GM21423 (cell line): ENCODE measurements at regions not wholly inside any gene's neighbourhood (a gene's known extent, or its start where the extent isn't known, plus 50 kb on each side); places are given as distances from the start of the nearest gene placed in this dataset.
"Not testable (repeated sequence)": the region's sequence is repeated elsewhere in the genome, so short reads cannot be mapped to it uniquely, and the experiment has no call there.

ENCODE experiments used
- ATAC-seq: cut with Tn5 transposase; IDR thresholded peaks from one replicate; pipeline ENCODE4 v1.9.1; 2021; ENCODE audit warnings: mild to moderate bottlenecking, moderate library complexity; ENCODE audit not compliant: unreplicated experiment

GRCh38 chr2:182593394-182593975, 122.6 kb upstream of the DNAJC10 start:
- no peak for ATAC-seq

- no peak for ATAC-seq
These were observed 121.8 kb upstream of the DNAJC10 start for GRCh38 chr2:182594286-182594685.

- no peak for ATAC-seq
These were observed 120.4 kb upstream of the DNAJC10 start for GRCh38 chr2:182595650-182596049.

DNA sequence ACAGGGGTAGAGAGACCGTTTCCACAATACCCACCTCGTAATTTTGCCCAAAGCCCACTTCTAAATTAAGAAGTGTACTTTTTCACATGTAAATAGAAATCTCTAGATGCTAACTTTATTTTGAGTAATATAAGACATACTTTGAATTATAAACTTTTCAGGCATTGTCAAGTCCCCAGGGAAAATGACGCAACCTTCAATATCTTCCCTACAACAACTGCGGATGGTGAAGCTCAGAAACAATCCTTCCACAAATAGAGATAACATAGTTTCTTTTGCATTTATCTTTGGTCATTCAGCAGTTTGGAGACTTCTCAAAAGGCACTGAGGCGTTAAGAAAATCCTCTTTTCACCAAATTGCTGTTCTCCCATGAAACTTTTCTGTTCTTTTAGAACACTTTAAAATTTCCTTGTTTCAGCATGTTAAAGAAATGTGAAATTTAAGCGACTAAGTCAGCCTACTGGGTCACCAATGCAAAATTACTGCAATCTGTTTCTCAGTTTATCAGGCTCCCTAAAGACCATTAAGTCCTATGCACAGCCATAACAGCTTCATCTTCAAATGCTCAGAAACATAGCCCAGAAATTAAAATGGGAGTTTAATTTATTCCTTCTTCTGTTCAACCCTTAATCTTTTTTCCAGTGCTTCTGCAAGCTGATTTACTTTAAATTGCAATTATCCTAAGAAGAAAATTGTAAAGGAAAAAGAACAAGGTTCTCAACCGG, 118.3 kb upstream of the DNAJC10 start:
- no peak for ATAC-seq

GRCh38 chr2:182598626-182599025, 117.4 kb upstream of the DNAJC10 start:
- ATAC-seq = no peak

GRCh38 chr2:182605166-182605565, 110.9 kb upstream of the DNAJC10 start:
- no peak for ATAC-seq

- peak; percentile 80 for ATAC-seq
These were observed 109.1 kb upstream of the DNAJC10 start for GRCh38 chr2:182606728-182607681.

GRCh38 chr2:182608181-182608845, 107.7 kb upstream of the DNAJC10 start:
- ATAC-seq = no peak

- ATAC-seq = not testable (repeated sequence)
These were observed 107.1 kb upstream of the DNAJC10 start for GRCh38 chr2:182609005-182609404.

GRCh38 chr2:182610231-182610630, 105.8 kb upstream of the DNAJC10 start:
- ATAC-seq = no peak

DNA sequence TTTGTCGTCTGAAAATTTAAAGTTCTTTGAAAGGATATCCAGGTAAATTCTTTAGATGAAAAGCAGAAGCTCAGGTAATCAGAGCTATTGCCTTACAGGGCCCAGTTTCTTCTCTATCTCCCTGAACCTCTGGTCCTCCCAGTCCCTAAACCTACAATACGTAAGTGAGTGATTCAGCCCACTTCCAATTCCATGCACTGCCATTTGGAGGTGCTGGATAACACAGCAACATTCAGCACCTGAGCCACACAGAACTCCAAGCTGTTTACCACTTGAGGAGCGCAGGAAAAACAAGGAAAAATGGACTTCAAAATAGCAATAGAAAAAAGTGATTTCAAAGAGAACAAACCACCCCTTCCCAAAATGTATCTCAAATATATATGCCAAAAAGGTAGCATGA, 105.0 kb upstream of the DNAJC10 start:
- ATAC-seq = no peak

DNA sequence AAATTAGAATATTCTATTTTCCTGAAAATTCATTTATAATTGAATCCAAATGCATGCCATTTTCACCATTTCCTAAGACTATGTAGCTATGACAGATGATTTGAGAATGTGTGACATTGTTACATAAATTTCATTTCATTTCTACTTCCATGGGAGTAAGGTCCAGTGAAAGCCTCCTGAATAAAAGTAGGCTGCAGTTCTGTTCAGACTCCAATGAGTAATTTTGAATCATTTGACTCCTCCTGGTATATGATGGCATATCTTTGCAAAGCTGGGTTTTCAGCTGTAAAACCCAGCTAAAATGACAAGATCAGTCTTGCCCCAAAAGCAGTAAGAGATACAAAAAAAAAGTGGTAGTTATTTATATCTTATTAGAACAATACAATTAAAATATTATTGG, 101.0 kb upstream of the DNAJC10 start:
- ATAC-seq = no peak

DNA sequence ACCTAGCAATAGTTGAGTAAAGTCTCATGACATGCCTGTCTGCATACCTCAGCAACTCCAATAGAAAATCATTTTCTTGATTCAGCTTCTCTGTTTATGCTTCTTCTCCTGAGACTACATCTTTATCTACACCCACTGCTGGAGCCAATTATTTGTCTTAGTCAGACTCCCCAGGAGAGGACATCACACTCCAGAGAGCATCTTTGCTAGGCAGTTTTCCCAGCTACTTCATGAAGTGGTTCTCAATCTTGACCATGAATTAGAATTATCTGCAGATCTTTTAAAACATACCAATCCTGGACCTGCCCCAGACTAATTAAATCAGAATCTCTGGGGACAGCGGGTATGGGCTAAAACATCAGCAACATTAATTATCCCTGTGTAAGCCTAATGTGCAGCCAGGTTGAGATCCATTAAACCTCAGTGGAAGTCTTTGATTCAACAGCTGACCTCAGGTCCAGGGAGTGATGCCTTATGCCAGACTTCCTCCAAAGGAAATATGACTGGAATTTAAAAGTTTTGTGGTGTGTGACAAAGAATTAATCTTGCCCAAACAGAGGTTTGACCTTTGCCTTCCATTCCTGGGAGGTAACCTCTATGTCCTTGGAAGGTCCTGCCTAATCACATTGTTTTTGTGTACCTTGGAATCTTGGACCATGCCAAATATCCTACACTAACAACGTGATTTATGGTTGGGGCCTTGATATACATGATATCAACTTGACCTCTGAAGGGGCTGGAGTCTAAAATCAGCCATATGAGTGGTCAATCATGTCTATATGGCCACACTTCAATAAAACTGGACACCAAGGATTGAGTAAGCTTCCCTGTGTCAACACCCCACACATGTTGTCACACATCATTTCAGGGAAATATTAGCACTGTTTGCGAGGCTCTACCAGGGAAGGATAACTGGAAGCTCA, 99.3 kb upstream of the DNAJC10 start:
- no peak for ATAC-seq

- ATAC-seq = no peak
These were observed 97.4 kb upstream of the DNAJC10 start for GRCh38 chr2:182618672-182619079.

DNA sequence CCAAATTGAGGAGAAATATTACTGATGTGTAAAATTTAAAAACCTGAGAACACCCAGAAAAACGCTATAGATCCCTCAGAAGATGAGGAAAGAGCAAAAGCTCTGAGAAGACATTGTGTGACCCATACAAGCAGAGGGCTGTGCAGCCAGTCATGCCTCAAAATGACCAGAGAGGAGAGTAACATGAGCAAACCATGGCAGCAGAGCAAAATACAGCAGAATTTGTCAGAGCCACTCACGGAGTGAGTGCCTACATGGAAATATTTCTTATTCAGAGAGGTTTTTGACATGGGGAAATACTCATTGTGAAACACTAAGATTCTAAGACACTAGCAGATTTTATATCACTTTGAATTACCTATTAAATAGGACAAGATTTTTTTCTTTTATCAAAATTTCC, 96.8 kb upstream of the DNAJC10 start:
- no peak for ATAC-seq

GRCh38 chr2:182621191-182621590, 94.9 kb upstream of the DNAJC10 start:
- ATAC-seq = no peak

DNA sequence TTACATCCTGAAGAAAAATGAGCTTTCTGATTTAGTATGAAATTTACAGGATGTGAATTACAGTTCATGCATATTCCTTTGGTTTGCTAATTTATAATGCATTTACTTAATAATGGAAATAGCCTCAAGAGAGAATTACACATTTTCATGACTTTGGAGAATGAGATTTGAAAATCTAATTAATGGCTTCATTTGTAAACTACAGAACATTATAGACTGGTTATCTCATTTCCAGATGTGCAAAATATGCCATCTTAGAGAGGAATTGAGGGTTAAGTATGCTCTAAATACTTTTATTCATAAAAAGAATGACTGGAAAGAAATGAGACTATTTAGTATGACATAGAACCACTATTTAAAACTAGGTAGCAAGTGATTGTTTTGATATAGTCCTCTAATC, 94.2 kb upstream of the DNAJC10 start:
- no peak for ATAC-seq

- ATAC-seq = no peak
These were observed 93.8 kb upstream of the DNAJC10 start for GRCh38 chr2:182622231-182622630.

GRCh38 chr2:182625814-182626213, 90.2 kb upstream of the DNAJC10 start:
- ATAC-seq = no peak

DNA sequence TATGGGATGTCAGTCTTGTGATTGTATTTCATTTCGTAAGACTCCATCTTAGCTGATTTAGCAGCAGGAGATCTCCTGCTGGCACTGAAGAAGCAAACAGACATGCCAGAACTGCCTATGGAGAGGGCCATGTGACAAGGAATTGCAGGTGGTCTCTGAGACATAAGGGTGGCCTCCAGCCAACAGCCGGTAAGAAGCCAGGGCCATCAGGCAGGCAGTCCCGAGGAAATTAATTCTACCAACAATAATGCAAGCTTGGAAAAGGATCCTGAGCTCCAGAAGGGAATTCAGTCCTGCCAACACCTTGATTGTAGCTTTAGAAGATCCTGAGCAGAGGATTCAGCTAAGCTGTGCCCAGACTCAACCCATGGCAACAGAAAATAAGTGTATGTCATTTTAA, 87.1 kb upstream of the DNAJC10 start:
- ATAC-seq = no peak
